HEK293 (cell line): ENCODE measurements at regions not wholly inside any gene's neighbourhood (a gene's known extent, or its start where the extent isn't known, plus 50 kb on each side); places are given as distances from the start of the nearest gene placed in this dataset.

ENCODE experiments used
- CTCF ChIA-PET: fragments of 350-600 bp; formaldehyde crosslinking; extraction: SDS; loops from one replicate; lab custom pipeline; 2021; ENCODE audit warnings: antibody characterized with exemption; lab: Yijun Ruan, JAX
- POLR2A ChIA-PET: fragments of 300-600 bp; formaldehyde crosslinking; extraction: SDS; loops from one replicate; lab custom pipeline; 2020; ENCODE audit warnings: antibody characterized with exemption, inconsistent platforms; lab: Yijun Ruan, JAX
- H3K27ac ChIP-seq: fragments of 200-500 bp; sonication (Bioruptor generic); 2 replicates; pipeline ENCODE4 v1.5.1; 2014; ENCODE audit warnings: low read depth, low read length, control low read depth, inconsistent platforms; ENCODE audit errors: extremely low read depth
- H3K36me3 ChIP-seq, 2 experiments: fragments of 200-500 bp in 1 of 2; sonication (Bioruptor generic) in 1 of 2; 1 replicate in 1 of 2; 2 replicates in 1 of 2; pipeline ENCODE4 v1.5.1; 2014 to 2017; ENCODE audit warnings: inconsistent platforms in 2 of 2, low read length in 2 of 2; ENCODE audit not compliant: control insufficient read depth in 2 of 2, insufficient read depth in 1 of 2
- H3K4me1 ChIP-seq: fragments of 200-500 bp; sonication (Bioruptor generic); 2 replicates; pipeline ENCODE4 v1.5.1; 2014; ENCODE audit warnings: mild to moderate bottlenecking, low read length, inconsistent platforms; ENCODE audit not compliant: control insufficient read depth, insufficient read depth
- H3K4me3 ChIP-seq: 2 replicates; pipeline ENCODE4 v1.5.1; 2011; ENCODE audit warnings: low read depth, mild to moderate bottlenecking, control low read depth, low read length, moderate library complexity
- H3K9me3 ChIP-seq: fragments of 200-500 bp; sonication (Bioruptor generic); 2 replicates; pipeline ENCODE4 v1.5.1; 2014; ENCODE audit warnings: low read depth, low read length, inconsistent platforms; ENCODE audit not compliant: control insufficient read depth, insufficient read depth
- AEBP2 ChIP-seq: fragments of 450-650 bp; formaldehyde crosslinking; IDR thresholded peaks from 2 replicates; pipeline ENCODE4 v1.5.1; 2016; ENCODE audit warnings: missing biosample characterization, missing genetic modification characterization, borderline replicate concordance
- BCL11B ChIP-seq: fragments of 450-650 bp; formaldehyde crosslinking; IDR thresholded peaks from 2 replicates; pipeline ENCODE4 v1.5.1; 2016; ENCODE audit warnings: low read depth, missing biosample characterization, missing genetic modification characterization
- FEZF1 ChIP-seq: fragments of 450-650 bp; formaldehyde crosslinking; IDR thresholded peaks from 2 replicates; pipeline ENCODE4 v1.5.1; 2016; ENCODE audit warnings: missing biosample characterization, missing genetic modification characterization
- RBAK ChIP-seq: fragments of 450-650 bp; formaldehyde crosslinking; IDR thresholded peaks from 2 replicates; pipeline ENCODE4 v1.5.1; 2016; ENCODE audit warnings: missing biosample characterization, missing genetic modification characterization
- SCRT2 ChIP-seq: fragments of 450-650 bp; formaldehyde crosslinking; IDR thresholded peaks from 2 replicates; pipeline ENCODE4 v1.5.1; 2016; ENCODE audit warnings: missing biosample characterization, missing genetic modification characterization
- ZBTB1 ChIP-seq: fragments of 450-650 bp; formaldehyde crosslinking; IDR thresholded peaks from 2 replicates; pipeline ENCODE4 v1.5.1; 2016; ENCODE audit warnings: missing biosample characterization, missing genetic modification characterization
- ZBTB10 ChIP-seq: fragments of 450-650 bp; formaldehyde crosslinking; IDR thresholded peaks from 2 replicates; pipeline ENCODE4 v1.5.1; 2016; ENCODE audit warnings: missing biosample characterization, missing genetic modification characterization
- ZBTB26 ChIP-seq: fragments of 450-650 bp; formaldehyde crosslinking; optimal IDR thresholded peaks from 2 replicates; pipeline ENCODE3; 2016; ENCODE audit warnings: missing biosample characterization, mild to moderate bottlenecking, missing genetic modification characterization
- ZNF10 ChIP-seq: fragments of 450-650 bp; formaldehyde crosslinking; IDR thresholded peaks from 2 replicates; pipeline ENCODE4 v1.5.1; 2017; ENCODE audit warnings: missing biosample characterization, missing genetic modification characterization
- ZNF184 ChIP-seq: fragments of 450-650 bp; IDR thresholded peaks from 2 replicates; pipeline ENCODE4 v1.5.1; 2018; ENCODE audit warnings: missing biosample characterization, mild to moderate bottlenecking, missing genetic modification characterization
- ZNF26 ChIP-seq: fragments of 450-650 bp; formaldehyde crosslinking; IDR thresholded peaks from 2 replicates; pipeline ENCODE4 v1.5.1; 2016; ENCODE audit warnings: missing biosample characterization, missing genetic modification characterization
- ZNF274 ChIP-seq, 2 experiments: fragments of 200-500 bp in 1 of 2; fragments of 450-650 bp in 1 of 2; sonication (Bioruptor generic) in 1 of 2; formaldehyde crosslinking in 1 of 2; IDR thresholded peaks; 2 replicates each; pipeline versions ENCODE4 v1.5.1 to v1.6.1; 2014 to 2016; ENCODE audit warnings: borderline replicate concordance in 1 of 2, inconsistent platforms in 1 of 2, low read length in 1 of 2, missing biosample characterization in 1 of 2, missing genetic modification characterization in 1 of 2
- ZNF362 ChIP-seq: fragments of 450-650 bp; formaldehyde crosslinking; IDR thresholded peaks from 2 replicates; pipeline ENCODE4 v1.5.1; 2016; ENCODE audit warnings: missing biosample characterization, missing genetic modification characterization
- ZNF513 ChIP-seq: fragments of 450-650 bp; IDR thresholded peaks from 2 replicates; pipeline ENCODE4 v1.5.1; 2018; ENCODE audit warnings: missing biosample characterization, missing genetic modification characterization
- ZNF529 ChIP-seq: fragments of 450-650 bp; formaldehyde crosslinking; IDR thresholded peaks from 2 replicates; pipeline ENCODE4 v1.5.1; 2017; ENCODE audit warnings: missing genetic modification characterization, missing biosample characterization; ENCODE audit not compliant: insufficient replicate concordance
- ZNF580 ChIP-seq: fragments of 450-650 bp; formaldehyde crosslinking; IDR thresholded peaks from 2 replicates; pipeline ENCODE4 v1.5.1; 2016; ENCODE audit warnings: missing biosample characterization, missing genetic modification characterization
- ZNF585B ChIP-seq: fragments of 450-650 bp; formaldehyde crosslinking; IDR thresholded peaks from 2 replicates; pipeline ENCODE4 v1.5.1; 2016; ENCODE audit warnings: missing biosample characterization, missing genetic modification characterization
- ZNF596 ChIP-seq: fragments of 450-650 bp; IDR thresholded peaks from 2 replicates; pipeline ENCODE4 v1.5.0; 2018; ENCODE audit warnings: missing biosample characterization, mild to moderate bottlenecking, missing genetic modification characterization, moderate library complexity
- ZNF610 ChIP-seq: fragments of 450-650 bp; formaldehyde crosslinking; IDR thresholded peaks from 2 replicates; pipeline ENCODE4 v1.5.1; 2016; ENCODE audit warnings: missing biosample characterization, missing genetic modification characterization, borderline replicate concordance

- TF ChIP-seq ZBTB26 (tag by site-specific recombination) (no peak), ZNF596 (tag by site-specific recombination) (no peak)
These were observed 91.7 kb downstream of the MATN1 start (continued) for GRCh38 chr1:30631700-30632099.

- TF ChIP-seq ZNF610 (tag by site-specific recombination) (no peak), ZNF529 (tag by site-specific recombination) (no peak), ZNF362 (tag by site-specific recombination) (no peak), ZNF184 (no peak), ZNF513 (tag by site-specific recombination) (no peak), ZNF580 (tag by site-specific recombination) (no peak), ZBTB10 (tag by site-specific recombination) (no peak), ZBTB1 (tag by site-specific recombination) (no peak), AEBP2 (no peak), ZNF585B (tag by site-specific recombination) (no peak), SCRT2 (tag by site-specific recombination) (no peak), FEZF1 (tag by site-specific recombination) (no peak), ZNF274 (IDR thresholded peaks at IDR 0.05; ENCODE audit: low read length) (no peak), ZNF274 (tag by site-specific recombination; IDR thresholded peaks at IDR 0.05; ENCODE audit: borderline replicate concordance) (no peak), RBAK (no peak), BCL11B (tag by site-specific recombination) (no peak), ZNF10 (no peak), ZNF26 (no peak)
- no peaks in the 10 kb centered on the region for H3K36me3 ChIP-seq
- H3K4me1 ChIP-seq: no peaks in the 10 kb centered on the region
- POLR2A ChIA-PET: no interaction called here
- H3K9me3 ChIP-seq: no peaks in the 10 kb centered on the region
- no peak overlapping the region for H3K27ac ChIP-seq
- CTCF ChIA-PET: interaction anchor here (0.6 kb wide), 1 partner anchor 42 kb away, joined by 3 read pairs; no protein-coding TSS in a partner anchor
- no peak overlapping the region for H3K4me3 ChIP-seq
These were observed 93.9 kb downstream of the MATN1 start for GRCh38 chr1:30629501-30629900.
